ENCODE measurements at regions not wholly inside any gene's neighbourhood (a gene's known extent, or its start where the extent isn't known, plus 50 kb on each side); places are given as distances from the start of the nearest gene placed in this dataset.

- ChIA-PET CTCF (no interaction called here), POLR2A (no interaction called here)
- Mint-ChIP-seq H3K4me3 (no peak overlapping the region), H3K4me1 (no peaks in the 10 kb centered on the region), H3K27ac (no peak overlapping the region), H3K9me3 (no peaks in the 10 kb centered on the region), H3K36me3 (ENCODE audit: low read depth) (no peaks in the 10 kb centered on the region), H3K27me3 (no peaks in the 10 kb centered on the region)
- DNase-seq, result no peak
Observed at GRCh38 chr10:57221674-57222073, 860.6 kb upstream of the ZWINT start.

GRCh38 chr10:57218382-57218781 lies 857.3 kb upstream of the ZWINT start:
- Mint-ChIP-seq H3K4me3 (no peak overlapping the region), H3K36me3 (ENCODE audit: low read depth) (no peaks in the 10 kb centered on the region), H3K27ac (no peak overlapping the region), H3K4me1 (no peaks in the 10 kb centered on the region), H3K27me3 (no peaks in the 10 kb centered on the region), H3K9me3 (no peaks in the 10 kb centered on the region)
- POLR2A ChIA-PET, result no interaction called here
- DNase-seq, result no peak
- CTCF ChIA-PET, result no interaction called here

- H3K4me3 Mint-ChIP-seq, result no peak overlapping the region
- POLR2A ChIA-PET, result no interaction called here
Observed at GRCh38 chr10:57202356-57202755, 841.3 kb upstream of the ZWINT start.

GRCh38 chr10:57188846-57189245 lies 827.8 kb upstream of the ZWINT start:
- H3K36me3 Mint-ChIP-seq (ENCODE audit: low read depth), result no peaks in the 10 kb centered on the region
- no peaks in the 10 kb centered on the region for H3K4me1 Mint-ChIP-seq
- POLR2A ChIA-PET, result no interaction called here

More at GRCh38 chr10:57202356-57202755, 841.3 kb upstream of the ZWINT start:
- Mint-ChIP-seq H3K27ac (no peak overlapping the region), H3K36me3 (ENCODE audit: low read depth) (no peaks in the 10 kb centered on the region), H3K4me1 (no peaks in the 10 kb centered on the region), H3K9me3 (peaks cover 7% of the 10 kb centered on the region), H3K27me3 (no peaks in the 10 kb centered on the region)
- CTCF ChIA-PET, result no interaction called here
- DNase-seq, result no peak

GRCh38 chr10:57186201-57186600 lies 825.1 kb upstream of the ZWINT start:
- POLR2A ChIA-PET, result no interaction called here
- H3K4me1 Mint-ChIP-seq, result no peaks in the 10 kb centered on the region
- peaks cover 5% of the 10 kb centered on the region for H3K9me3 Mint-ChIP-seq
- no peak overlapping the region for H3K27ac Mint-ChIP-seq
- no peaks in the 10 kb centered on the region for H3K27me3 Mint-ChIP-seq
- H3K36me3 Mint-ChIP-seq (ENCODE audit: low read depth), result no peaks in the 10 kb centered on the region
- no peak overlapping the region for H3K4me3 Mint-ChIP-seq
- CTCF ChIA-PET, result no interaction called here
- no peak for DNase-seq

More at GRCh38 chr10:57188846-57189245, 827.8 kb upstream of the ZWINT start:
- CTCF ChIA-PET, result no interaction called here
- peaks cover 5% of the 10 kb centered on the region for H3K9me3 Mint-ChIP-seq
- no peak overlapping the region for H3K4me3 Mint-ChIP-seq
- no peak for DNase-seq
- H3K27me3 Mint-ChIP-seq, result no peaks in the 10 kb centered on the region
- no peak overlapping the region for H3K27ac Mint-ChIP-seq

GRCh38 chr10:57169597-57169996 lies 808.5 kb upstream of the ZWINT start:
- no peak overlapping the region for H3K27ac Mint-ChIP-seq
- CTCF ChIA-PET, result no interaction called here

GRCh38 chr10:57168611-57169240 lies 807.7 kb upstream of the ZWINT start:
- POLR2A ChIA-PET, result no interaction called here

More at GRCh38 chr10:57169597-57169996, 808.5 kb upstream of the ZWINT start:
- no peaks in the 10 kb centered on the region for H3K36me3 Mint-ChIP-seq (ENCODE audit: low read depth)
- H3K4me3 Mint-ChIP-seq, result no peak overlapping the region
- no peaks in the 10 kb centered on the region for H3K27me3 Mint-ChIP-seq
- peaks cover 7% of the 10 kb centered on the region for H3K9me3 Mint-ChIP-seq
- POLR2A ChIA-PET, result no interaction called here
- no peaks in the 10 kb centered on the region for H3K4me1 Mint-ChIP-seq
- DNase-seq, result no peak

GRCh38 chr10:57165671-57166070 lies 804.6 kb upstream of the ZWINT start:
- no peak for DNase-seq
- no peaks in the 10 kb centered on the region for H3K4me1 Mint-ChIP-seq
- H3K36me3 Mint-ChIP-seq (ENCODE audit: low read depth), result no peaks in the 10 kb centered on the region
- peaks cover 9% of the 10 kb centered on the region for H3K9me3 Mint-ChIP-seq
- ChIA-PET POLR2A (no interaction called here), CTCF (no interaction called here)
- H3K4me3 Mint-ChIP-seq, result no peak overlapping the region
- no peaks in the 10 kb centered on the region for H3K27me3 Mint-ChIP-seq
- H3K27ac Mint-ChIP-seq, result no peak overlapping the region

More at GRCh38 chr10:57168611-57169240, 807.7 kb upstream of the ZWINT start:
- CTCF ChIA-PET, result no interaction called here
- no peak for DNase-seq
- H3K27ac Mint-ChIP-seq, result no peak overlapping the region
- peaks cover 9% of the 10 kb centered on the region for H3K9me3 Mint-ChIP-seq
- H3K36me3 Mint-ChIP-seq (ENCODE audit: low read depth), result no peaks in the 10 kb centered on the region
- H3K4me1 Mint-ChIP-seq, result no peaks in the 10 kb centered on the region
- no peak overlapping the region for H3K4me3 Mint-ChIP-seq
- H3K27me3 Mint-ChIP-seq, result no peaks in the 10 kb centered on the region

- DNase-seq, result no peak
- Mint-ChIP-seq H3K9me3 (peaks cover 6% of the 10 kb centered on the region), H3K27me3 (no peaks in the 10 kb centered on the region), H3K27ac (no peak overlapping the region), H3K4me3 (no peak overlapping the region), H3K36me3 (ENCODE audit: low read depth) (no peaks in the 10 kb centered on the region), H3K4me1 (no peaks in the 10 kb centered on the region)
- ChIA-PET POLR2A (no interaction called here), CTCF (no interaction called here)
Observed at GRCh38 chr10:57162231-57162630, 801.2 kb upstream of the ZWINT start.

- ChIA-PET POLR2A (no interaction called here), CTCF (no interaction called here)
- DNase-seq, result no peak
- Mint-ChIP-seq H3K9me3 (peaks cover 3% of the 10 kb centered on the region), H3K4me1 (no peaks in the 10 kb centered on the region), H3K27me3 (no peaks in the 10 kb centered on the region), H3K4me3 (no peak overlapping the region), H3K36me3 (ENCODE audit: low read depth) (no peaks in the 10 kb centered on the region), H3K27ac (no peak overlapping the region)
Observed at GRCh38 chr10:57161157-57161556, 800.1 kb upstream of the ZWINT start.

GRCh38 chr10:57145548-57145947 lies 784.5 kb upstream of the ZWINT start:
- Mint-ChIP-seq H3K27ac (no peak overlapping the region), H3K4me3 (no peak overlapping the region), H3K36me3 (ENCODE audit: low read depth) (no peaks in the 10 kb centered on the region), H3K4me1 (no peaks in the 10 kb centered on the region), H3K27me3 (no peaks in the 10 kb centered on the region), H3K9me3 (peaks cover 11% of the 10 kb centered on the region)
- no peak for DNase-seq
- POLR2A ChIA-PET, result no interaction called here
- CTCF ChIA-PET, result no interaction called here

- H3K9me3 Mint-ChIP-seq, result peaks cover 9% of the 10 kb centered on the region
- no peaks in the 10 kb centered on the region for H3K27me3 Mint-ChIP-seq
- no peak overlapping the region for H3K4me3 Mint-ChIP-seq
- H3K27ac Mint-ChIP-seq, result no peak overlapping the region
- POLR2A ChIA-PET, result no interaction called here
- DNase-seq, result no peak
- H3K4me1 Mint-ChIP-seq, result no peaks in the 10 kb centered on the region
- H3K36me3 Mint-ChIP-seq (ENCODE audit: low read depth), result no peaks in the 10 kb centered on the region
- CTCF ChIA-PET, result no interaction called here
Observed at GRCh38 chr10:57142925-57143576, 782.0 kb upstream of the ZWINT start.

GRCh38 chr10:57141708-57142107 lies 780.6 kb upstream of the ZWINT start:
- Mint-ChIP-seq H3K27ac (no peak overlapping the region), H3K4me3 (no peak overlapping the region), H3K9me3 (peaks cover 9% of the 10 kb centered on the region), H3K27me3 (no peaks in the 10 kb centered on the region), H3K36me3 (ENCODE audit: low read depth) (no peaks in the 10 kb centered on the region), H3K4me1 (no peaks in the 10 kb centered on the region)
- ChIA-PET CTCF (no interaction called here), POLR2A (no interaction called here)
- DNase-seq, result no peak

- Mint-ChIP-seq H3K9me3 (peaks cover 3% of the 10 kb centered on the region), H3K27me3 (no peaks in the 10 kb centered on the region), H3K4me3 (no peak overlapping the region), H3K4me1 (no peaks in the 10 kb centered on the region), H3K36me3 (ENCODE audit: low read depth) (no peaks in the 10 kb centered on the region), H3K27ac (no peak overlapping the region)
- no peak for DNase-seq
- ChIA-PET POLR2A (no interaction called here), CTCF (no interaction called here)
Observed at GRCh38 chr10:57119684-57120083, 758.6 kb upstream of the ZWINT start.
